ENCODE measurements at regions not wholly inside any gene's neighbourhood (a gene's known extent, or its start where the extent isn't known, plus 50 kb on each side); places are given as distances from the start of the nearest gene placed in this dataset.

- ATAC-seq, result no peak
- no peak for DNase-seq
- intact Hi-C loops (cut with DNase I, micrococcal nuclease), result no loop called here
Measured at GRCh38 chr3:110756705-110757104, 314.9 kb upstream of the NECTIN3 start.

- no peak for ATAC-seq
- intact Hi-C loops (cut with DNase I, micrococcal nuclease), result no loop called here
- DNase-seq, result no peak
Measured at GRCh38 chr3:110758208-110758607, 313.4 kb upstream of the NECTIN3 start.

- DNase-seq (no peak), ATAC-seq (no peak)
- intact Hi-C loops (cut with DNase I, micrococcal nuclease), result no loop called here
Measured at GRCh38 chr3:110767156-110767555, 304.5 kb upstream of the NECTIN3 start.

- no peak for DNase-seq
- ATAC-seq, result no peak
- intact Hi-C loops (cut with DNase I, micrococcal nuclease), result no loop called here
Measured at GRCh38 chr3:110767838-110768237, 303.8 kb upstream of the NECTIN3 start.

- DNase-seq, result no peak
- no peak for ATAC-seq
- intact Hi-C loops (cut with DNase I, micrococcal nuclease), result no loop called here
Measured at GRCh38 chr3:110773413-110773954, 298.1 kb upstream of the NECTIN3 start.

GRCh38 chr3:110774496-110775265 is 296.9 kb upstream of the NECTIN3 start:
- no peak for ATAC-seq
- intact Hi-C loops (cut with DNase I, micrococcal nuclease), result no loop called here
- no peak for DNase-seq

GRCh38 chr3:110779581-110779980 is 292.0 kb upstream of the NECTIN3 start:
- ATAC-seq (no peak), DNase-seq (no peak)
- intact Hi-C loops (cut with DNase I, micrococcal nuclease), result no loop called here

GRCh38 chr3:110783541-110783940 is 288.1 kb upstream of the NECTIN3 start:
- intact Hi-C loops (cut with DNase I, micrococcal nuclease), result no loop called here
- ATAC-seq, result no peak
- no peak for DNase-seq

- ATAC-seq (no peak), DNase-seq (no peak)
- intact Hi-C loops (cut with DNase I, micrococcal nuclease), result no loop called here
Measured at GRCh38 chr3:110788794-110789193, 282.8 kb upstream of the NECTIN3 start.

GRCh38 chr3:110789315-110789714 is 282.3 kb upstream of the NECTIN3 start:
- ATAC-seq, result no peak
- intact Hi-C loops (cut with DNase I, micrococcal nuclease), result no loop called here
- no peak for DNase-seq

GRCh38 chr3:110790631-110791030 is 281.0 kb upstream of the NECTIN3 start:
- ATAC-seq (no peak), DNase-seq (no peak)
- intact Hi-C loops (cut with DNase I, micrococcal nuclease), result no loop called here

GRCh38 chr3:110791995-110792686 is 279.5 kb upstream of the NECTIN3 start:
- no peak for ATAC-seq
- DNase-seq, result no peak
- intact Hi-C loops (cut with DNase I, micrococcal nuclease), result no loop called here

- ATAC-seq, result no peak
- DNase-seq, result no peak
- intact Hi-C loops (cut with DNase I, micrococcal nuclease), result no loop called here
Measured at GRCh38 chr3:110793611-110794010, 278.0 kb upstream of the NECTIN3 start.

GRCh38 chr3:110795163-110795562 is 276.5 kb upstream of the NECTIN3 start:
- no peak for ATAC-seq
- no peak for DNase-seq
- intact Hi-C loops (cut with DNase I, micrococcal nuclease), result no loop called here

GRCh38 chr3:110799271-110799670 is 272.3 kb upstream of the NECTIN3 start:
- intact Hi-C loops (cut with DNase I, micrococcal nuclease), result no loop called here
- no peak for ATAC-seq
- no peak for DNase-seq

- peak; percentile 99 for ATAC-seq
Measured at GRCh38 chr3:110804856-110805255, 266.8 kb upstream of the NECTIN3 start.

GRCh38 chr3:110806924-110807323 is 264.7 kb upstream of the NECTIN3 start:
- DNase-seq (no peak), ATAC-seq (no peak)
- intact Hi-C loops (cut with DNase I, micrococcal nuclease), result no loop called here

More at GRCh38 chr3:110804856-110805255, 266.8 kb upstream of the NECTIN3 start:
- peak; percentile 30 to 37 for DNase-seq
- intact Hi-C loops (cut with DNase I, micrococcal nuclease), result no loop called here

GRCh38 chr3:110808630-110809029 is 263.0 kb upstream of the NECTIN3 start:
- ATAC-seq, result no peak
- intact Hi-C loops (cut with DNase I, micrococcal nuclease), result no loop called here

GRCh38 chr3:110810356-110810755 is 261.3 kb upstream of the NECTIN3 start:
- DNase-seq (no peak), ATAC-seq (no peak)
- intact Hi-C loops (cut with DNase I, micrococcal nuclease), result no loop called here

More at GRCh38 chr3:110808630-110809029, 263.0 kb upstream of the NECTIN3 start:
- DNase-seq, result no peak

GRCh38 chr3:110811050-110811449 is 260.6 kb upstream of the NECTIN3 start:
- intact Hi-C loops (cut with DNase I, micrococcal nuclease), result no loop called here
- DNase-seq (no peak), ATAC-seq (no peak)
